GM18508 (cell line): ENCODE measurements at regions not wholly inside any gene's neighbourhood (a gene's known extent, or its start where the extent isn't known, plus 50 kb on each side); places are given as distances from the start of the nearest gene placed in this dataset.

Experiments
- ATAC-seq: cut with Tn5 transposase; IDR thresholded peaks from one replicate; pipeline ENCODE4 v1.9.1; 2021; ENCODE audit warnings: moderate number of reproducible peaks; ENCODE audit not compliant: insufficient read depth, unreplicated experiment

GRCh38 chr10:78306358-78306757 lies 272.7 kb downstream of the RPS24 start:
- ATAC-seq: no peak

- no peak for ATAC-seq
Measured at GRCh38 chr10:78307576-78307975, 273.9 kb downstream of the RPS24 start.

GRCh38 chr10:78309536-78310237 lies 276.0 kb downstream of the RPS24 start:
- no peak for ATAC-seq

GRCh38 chr10:78310481-78311080 lies 276.9 kb downstream of the RPS24 start:
- no peak for ATAC-seq

GRCh38 chr10:78312197-78313047 lies 278.8 kb downstream of the RPS24 start:
- ATAC-seq: no peak

GRCh38 chr10:78313048-78313381 lies 279.4 kb downstream of the RPS24 start:
- no peak for ATAC-seq

GRCh38 chr10:78313636-78314035 lies 280.0 kb downstream of the RPS24 start:
- ATAC-seq: no peak

- no peak for ATAC-seq
Measured at GRCh38 chr10:78314651-78315050, 281.0 kb downstream of the RPS24 start.

- ATAC-seq: no peak
Measured at GRCh38 chr10:78316451-78316931, 282.8 kb downstream of the RPS24 start.

GRCh38 chr10:78318305-78318704 lies 284.6 kb downstream of the RPS24 start:
- no peak for ATAC-seq

- no peak for ATAC-seq
Measured at GRCh38 chr10:78319371-78319770, 285.7 kb downstream of the RPS24 start.

GRCh38 chr10:78319841-78320240 lies 286.2 kb downstream of the RPS24 start:
- ATAC-seq: no peak

- no peak for ATAC-seq
Measured at GRCh38 chr10:78320506-78320905, 286.8 kb downstream of the RPS24 start.

- ATAC-seq: no peak
Measured at GRCh38 chr10:78321000-78321399, 287.3 kb downstream of the RPS24 start.

- no peak for ATAC-seq
Measured at GRCh38 chr10:78321500-78321899, 287.8 kb downstream of the RPS24 start.

GRCh38 chr10:78326372-78326771 lies 292.7 kb downstream of the RPS24 start:
- no peak for ATAC-seq

- no peak for ATAC-seq
Measured at GRCh38 chr10:78327778-78328591, 294.3 kb downstream of the RPS24 start.

GRCh38 chr10:78328592-78329404 lies 295.1 kb downstream of the RPS24 start:
- no peak for ATAC-seq

GRCh38 chr10:78330884-78331283 lies 297.2 kb downstream of the RPS24 start:
- ATAC-seq: no peak
